ENCODE measurements at regions not wholly inside any gene's neighbourhood (a gene's known extent, or its start where the extent isn't known, plus 50 kb on each side); places are given as distances from the start of the nearest gene placed in this dataset.

- in situ Hi-C loops (cut with MboI; ENCODE audit: low pct_unique_long_range_greater_than_20kb, low sequenced_read_pairs, unreplicated experiment): no loop called here
- no peak for DNase-seq (ENCODE audit: low spot score)
These were observed 1346.0 kb upstream of the SPRY2 start for GRCh38 chr13:81686877-81687276.

GRCh38 chr13:81683521-81683920 is 1342.6 kb upstream of the SPRY2 start:
- in situ Hi-C loops (cut with MboI; ENCODE audit: low pct_unique_long_range_greater_than_20kb, low sequenced_read_pairs, unreplicated experiment): no loop called here
- no peak for DNase-seq (ENCODE audit: low spot score)
- TF ChIP-seq CTCF (IDR thresholded peaks at IDR 0.05; ENCODE audit: extremely low read depth, insufficient read depth, missing control alignments): no peak

More at GRCh38 chr13:81686877-81687276, 1346.0 kb upstream of the SPRY2 start:
- TF ChIP-seq CTCF (IDR thresholded peaks at IDR 0.05; ENCODE audit: extremely low read depth, insufficient read depth, missing control alignments): no peak

- no peak for TF ChIP-seq CTCF (IDR thresholded peaks at IDR 0.05; ENCODE audit: extremely low read depth, insufficient read depth, missing control alignments)
- in situ Hi-C loops (cut with MboI; ENCODE audit: low pct_unique_long_range_greater_than_20kb, low sequenced_read_pairs, unreplicated experiment): no loop called here
These were observed 1341.2 kb upstream of the SPRY2 start for GRCh38 chr13:81682081-81682630.

GRCh38 chr13:81677857-81678256 is 1336.9 kb upstream of the SPRY2 start:
- in situ Hi-C loops (cut with MboI; ENCODE audit: low pct_unique_long_range_greater_than_20kb, low sequenced_read_pairs, unreplicated experiment): no loop called here
- TF ChIP-seq CTCF (IDR thresholded peaks at IDR 0.05; ENCODE audit: extremely low read depth, insufficient read depth, missing control alignments): no peak
- no peak for DNase-seq (ENCODE audit: low spot score)

More at GRCh38 chr13:81682081-81682630, 1341.2 kb upstream of the SPRY2 start:
- no peak for DNase-seq (ENCODE audit: low spot score)

DNA sequence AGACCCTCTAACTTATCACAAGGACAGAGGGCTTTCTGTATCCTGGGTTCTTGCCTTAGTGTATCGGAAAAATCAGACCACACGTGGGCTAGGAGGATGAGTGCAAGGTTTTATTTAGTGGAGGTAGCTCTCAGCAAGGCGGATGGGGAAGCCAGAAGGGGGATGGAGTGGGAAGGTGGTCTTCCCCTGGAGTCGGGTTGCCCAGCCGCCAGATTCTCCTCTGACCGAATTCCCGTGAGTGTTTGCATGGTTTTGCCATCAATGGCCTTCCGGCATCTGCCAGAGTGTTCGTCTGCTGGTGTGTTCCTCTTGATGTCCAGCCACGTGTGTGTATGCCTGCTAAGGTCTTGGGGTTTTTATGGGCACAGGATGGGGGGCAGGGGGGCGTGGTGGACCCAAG is 1335.1 kb upstream of the SPRY2 start:
- DNase-seq (ENCODE audit: low spot score): no peak
- TF ChIP-seq CTCF (IDR thresholded peaks at IDR 0.05; ENCODE audit: extremely low read depth, insufficient read depth, missing control alignments): no peak
- in situ Hi-C loops (cut with MboI; ENCODE audit: low pct_unique_long_range_greater_than_20kb, low sequenced_read_pairs, unreplicated experiment): no loop called here

DNA sequence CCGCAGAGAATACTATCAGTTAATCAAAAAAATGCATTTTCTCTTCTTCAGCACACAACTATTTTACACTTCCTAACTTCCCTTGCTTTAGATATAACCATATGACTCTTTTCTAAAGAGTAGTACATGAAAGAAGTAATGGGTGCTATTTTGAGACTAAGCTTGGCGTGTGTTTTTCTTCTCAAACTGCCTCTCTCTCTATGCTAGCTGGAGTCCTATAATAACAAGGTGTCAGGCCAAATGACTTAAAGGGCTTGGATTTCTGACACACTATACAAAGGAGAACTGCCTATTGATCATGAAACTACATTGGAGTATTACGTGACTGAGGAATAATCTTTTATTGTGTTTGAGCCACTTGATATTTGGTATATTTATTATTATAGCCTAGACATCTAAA is 1330.1 kb upstream of the SPRY2 start:
- in situ Hi-C loops (cut with MboI; ENCODE audit: low pct_unique_long_range_greater_than_20kb, low sequenced_read_pairs, unreplicated experiment): no loop called here
- no peak for DNase-seq (ENCODE audit: low spot score)
- no peak for TF ChIP-seq CTCF (IDR thresholded peaks at IDR 0.05; ENCODE audit: extremely low read depth, insufficient read depth, missing control alignments)

DNA sequence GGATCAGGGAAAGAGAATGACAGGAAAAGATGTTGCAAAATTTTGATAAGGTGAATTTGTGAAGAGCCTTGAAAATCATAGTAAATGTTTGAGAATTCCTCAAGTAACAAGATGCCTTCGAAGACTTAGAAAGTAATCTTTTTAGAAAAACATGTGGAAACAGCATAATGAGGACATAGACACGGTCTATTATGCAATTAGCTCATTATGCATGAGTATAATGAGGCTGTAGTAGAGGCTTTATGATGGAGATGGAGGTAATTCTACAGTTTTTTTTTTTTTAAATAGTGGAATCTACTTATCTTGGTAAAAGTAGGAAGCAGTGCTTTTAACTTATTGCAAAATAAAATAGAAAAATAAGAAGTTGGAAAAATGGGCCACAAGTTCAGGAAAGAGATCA is 1329.1 kb upstream of the SPRY2 start:
- in situ Hi-C loops (cut with MboI; ENCODE audit: low pct_unique_long_range_greater_than_20kb, low sequenced_read_pairs, unreplicated experiment): no loop called here
- no peak for DNase-seq (ENCODE audit: low spot score)
- no peak for TF ChIP-seq CTCF (IDR thresholded peaks at IDR 0.05; ENCODE audit: extremely low read depth, insufficient read depth, missing control alignments)
